HUES6 (cell line): ENCODE measurements at regions not wholly inside any gene's neighbourhood (a gene's known extent, or its start where the extent isn't known, plus 50 kb on each side); places are given as distances from the start of the nearest gene placed in this dataset.

ENCODE experiments used
- H3K27ac ChIP-seq: 2 replicates; pipeline ENCODE4 v1.7.0; 2013; ENCODE audit warnings: low read depth, mild to moderate bottlenecking, low read length, inconsistent platforms
- H3K27me3 ChIP-seq: 2 replicates; pipeline ENCODE4 v1.6.1; 2013; ENCODE audit warnings: low read length; ENCODE audit not compliant: control insufficient read depth, insufficient read depth
- H3K36me3 ChIP-seq: 2 replicates; pipeline ENCODE4 v1.6.1; 2013; ENCODE audit warnings: low read length; ENCODE audit not compliant: control insufficient read depth, insufficient read depth
- H3K4me1 ChIP-seq: 2 replicates; pipeline ENCODE4 v1.6.1; 2013; ENCODE audit warnings: low read length; ENCODE audit not compliant: control insufficient read depth, insufficient read depth
- H3K4me3 ChIP-seq: 2 replicates; pipeline ENCODE4 v1.5.1; 2013; ENCODE audit warnings: low read depth, low read length
- H3K9ac ChIP-seq: one replicate; pipeline ENCODE4 v1.6.1; 2013; ENCODE audit warnings: mild to moderate bottlenecking, low read length
- H3K9me3 ChIP-seq: 2 replicates; pipeline ENCODE4 v1.6.1; 2013; ENCODE audit warnings: low read depth, low read length; ENCODE audit not compliant: control insufficient read depth, insufficient read depth

GRCh38 chr10:78995987-78996791 lies 72.6 kb upstream of the ZMIZ1 start:
- Histone ChIP-seq H3K27me3 (no peaks in the 10 kb centered on the region), H3K9me3 (no peaks in the 10 kb centered on the region), H3K9ac (no peak overlapping the region), H3K27ac (no peak overlapping the region), H3K4me1 (no peaks in the 10 kb centered on the region; the same call in 1 of the 2 replicates), H3K4me3 (no peak overlapping the region), H3K36me3 (no peaks in the 10 kb centered on the region)

- Histone ChIP-seq H3K36me3 (no peaks in the 10 kb centered on the region), H3K4me3 (no peak overlapping the region), H3K27me3 (no peaks in the 10 kb centered on the region), H3K4me1 (no peaks in the 10 kb centered on the region; the same call in 1 of the 2 replicates), H3K9ac (no peak overlapping the region), H3K27ac (no peak overlapping the region), H3K9me3 (no peaks in the 10 kb centered on the region)
Measured at GRCh38 chr10:78996792-78997129, 72.0 kb upstream of the ZMIZ1 start.

GRCh38 chr10:78997635-78998618 lies 70.8 kb upstream of the ZMIZ1 start:
- H3K36me3 ChIP-seq: no peaks in the 10 kb centered on the region
- H3K4me3 ChIP-seq: no peak overlapping the region
- H3K9me3 ChIP-seq: no peaks in the 10 kb centered on the region
- no peak overlapping the region for H3K9ac ChIP-seq
- H3K27me3 ChIP-seq: no peaks in the 10 kb centered on the region
- H3K4me1 ChIP-seq: no peaks in the 10 kb centered on the region; the same call in 1 of the 2 replicates
- no peak overlapping the region for H3K27ac ChIP-seq

- Histone ChIP-seq H3K4me1 (no peaks in the 10 kb centered on the region; the same call in 1 of the 2 replicates), H3K4me3 (no peak overlapping the region), H3K9me3 (no peaks in the 10 kb centered on the region), H3K9ac (no peak overlapping the region), H3K27me3 (no peaks in the 10 kb centered on the region), H3K36me3 (no peaks in the 10 kb centered on the region), H3K27ac (no peak overlapping the region)
Measured at GRCh38 chr10:79001082-79001885, 67.5 kb upstream of the ZMIZ1 start.

GRCh38 chr10:79002336-79002735 lies 66.4 kb upstream of the ZMIZ1 start:
- Histone ChIP-seq H3K27me3 (0 out of 2 replicates have a peak, but pooled peaks cover 3% of the 10 kb centered on the region), H3K4me3 (no peak overlapping the region), H3K9ac (no peak overlapping the region), H3K9me3 (no peaks in the 10 kb centered on the region), H3K36me3 (no peaks in the 10 kb centered on the region), H3K4me1 (no peaks in the 10 kb centered on the region; the same call in 1 of the 2 replicates), H3K27ac (no peak overlapping the region)

GRCh38 chr10:79003183-79004100 lies 65.3 kb upstream of the ZMIZ1 start:
- Histone ChIP-seq H3K9ac (no peak overlapping the region), H3K36me3 (no peaks in the 10 kb centered on the region), H3K9me3 (no peaks in the 10 kb centered on the region), H3K27me3 (0 out of 2 replicates have a peak, but pooled peaks cover 6% of the 10 kb centered on the region), H3K4me3 (no peak overlapping the region), H3K4me1 (no peaks in the 10 kb centered on the region; the same call in 1 of the 2 replicates), H3K27ac (no peak overlapping the region)

- Histone ChIP-seq H3K4me1 (no peaks in the 10 kb centered on the region; the same call in 1 of the 2 replicates), H3K27ac (no peak overlapping the region), H3K9ac (no peak overlapping the region), H3K9me3 (no peaks in the 10 kb centered on the region), H3K27me3 (0 out of 2 replicates have a peak, but pooled peaks cover 6% of the 10 kb centered on the region), H3K36me3 (no peaks in the 10 kb centered on the region), H3K4me3 (no peak overlapping the region)
Measured at GRCh38 chr10:79004311-79004710, 64.5 kb upstream of the ZMIZ1 start.

GRCh38 chr10:79005126-79005810 lies 63.5 kb upstream of the ZMIZ1 start:
- Histone ChIP-seq H3K36me3 (no peaks in the 10 kb centered on the region), H3K27me3 (0 out of 2 replicates have a peak, but pooled peaks cover 6% of the 10 kb centered on the region), H3K9me3 (no peaks in the 10 kb centered on the region), H3K4me3 (no peak overlapping the region), H3K27ac (no peak overlapping the region), H3K4me1 (no peaks in the 10 kb centered on the region; the same call in 1 of the 2 replicates), H3K9ac (no peak overlapping the region)

GRCh38 chr10:79007018-79007417 lies 61.7 kb upstream of the ZMIZ1 start:
- 0 out of 2 replicates have a peak, but pooled peaks cover 6% of the 10 kb centered on the region for H3K27me3 ChIP-seq
- no peaks in the 10 kb centered on the region; the same call in 1 of the 2 replicates for H3K4me1 ChIP-seq
- no peaks in the 10 kb centered on the region for H3K36me3 ChIP-seq
- no peak overlapping the region for H3K4me3 ChIP-seq
- no peaks in the 10 kb centered on the region for H3K9me3 ChIP-seq
- no peak overlapping the region for H3K9ac ChIP-seq
- no peak overlapping the region for H3K27ac ChIP-seq
